IPS-18c (cell line): ENCODE measurements at regions not wholly inside any gene's neighbourhood (a gene's known extent, or its start where the extent isn't known, plus 50 kb on each side); places are given as distances from the start of the nearest gene placed in this dataset.
"Not testable (repeated sequence)": the region's sequence is repeated elsewhere in the genome, so short reads cannot be mapped to it uniquely, and the experiment has no call there.

Experiments
- H3K4me3 ChIP-seq: 2 replicates; pipeline ENCODE4 v1.7.0; 2013; ENCODE audit warnings: low read depth, mild to moderate bottlenecking, low read length, moderate library complexity; ENCODE audit not compliant: insufficient read depth
- H3K9me3 ChIP-seq: one replicate; pipeline ENCODE4 v1.6.1; 2013; ENCODE audit warnings: mild to moderate bottlenecking, low read length, moderate library complexity; ENCODE audit not compliant: control insufficient read depth, insufficient read depth

DNA sequence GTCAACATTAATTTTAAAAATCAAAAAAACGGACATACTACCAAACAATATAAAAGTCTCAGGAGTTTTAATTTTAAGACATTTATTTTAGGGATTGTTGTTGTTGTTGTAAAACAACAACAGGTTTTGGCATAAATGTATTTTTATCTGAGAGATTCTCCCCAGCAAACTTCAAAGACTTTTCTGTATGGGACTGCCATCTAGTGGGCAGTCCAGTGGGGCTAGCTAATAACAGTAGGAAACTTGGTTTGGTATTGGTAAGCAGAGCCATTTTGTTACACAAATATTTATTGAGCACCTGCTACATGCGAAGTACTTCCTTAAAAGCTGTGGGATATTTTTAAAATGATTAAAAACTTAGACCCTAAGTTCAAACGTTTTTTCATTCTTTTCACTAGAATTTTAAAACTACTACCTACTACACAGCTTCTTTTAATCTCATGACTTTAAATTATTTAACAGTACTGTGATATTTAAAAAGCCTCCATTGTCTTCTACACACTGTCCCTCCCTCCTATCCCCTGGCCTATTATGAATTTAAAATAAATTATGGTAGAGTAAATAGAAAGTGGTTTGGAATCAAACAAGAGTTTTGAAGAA lies 1028.4 kb upstream of the INTU start:
- no peaks in the 10 kb centered on the region for H3K9me3 ChIP-seq
- H3K4me3 ChIP-seq: no peak overlapping the region

DNA sequence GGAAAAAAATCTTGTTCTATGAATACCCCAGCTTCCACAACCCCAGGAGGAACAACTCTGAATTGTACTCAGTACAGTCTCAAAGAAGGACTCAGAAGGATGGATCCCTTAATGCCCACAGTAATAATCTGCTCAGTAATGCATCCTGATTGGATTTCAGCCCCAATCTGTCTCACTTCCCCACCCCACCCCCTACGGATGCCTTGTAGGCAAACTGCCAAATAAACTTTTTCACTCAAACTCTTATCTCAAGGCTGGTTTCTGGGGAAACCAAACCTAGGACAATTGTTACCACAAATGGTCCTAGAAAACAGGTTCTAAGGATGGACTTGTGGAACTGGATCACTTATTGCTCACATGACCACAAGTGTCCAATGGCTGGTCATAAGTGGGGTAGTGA lies 1021.8 kb upstream of the INTU start:
- no peak overlapping the region for H3K4me3 ChIP-seq
- H3K9me3 ChIP-seq: no peaks in the 10 kb centered on the region

DNA sequence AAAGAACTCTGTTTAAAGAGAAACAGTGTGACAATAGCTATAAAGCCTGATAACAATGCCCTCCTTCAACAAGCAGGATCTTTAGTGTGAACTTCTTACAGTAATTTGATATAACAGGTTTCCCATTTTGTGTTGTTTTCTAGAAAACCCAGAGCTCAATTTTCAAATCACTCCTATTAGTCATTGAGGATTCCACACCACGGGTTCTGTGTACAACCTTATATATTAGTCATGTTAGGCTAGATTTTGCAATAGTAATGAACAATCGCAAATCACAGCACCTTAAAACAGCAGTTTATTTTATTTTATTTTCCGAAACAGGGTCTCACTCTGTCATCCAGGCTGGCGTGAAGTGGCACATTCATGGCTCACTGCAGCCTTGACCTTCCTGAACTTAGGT lies 1020.9 kb upstream of the INTU start:
- Histone ChIP-seq H3K9me3 (no peaks in the 10 kb centered on the region), H3K4me3 (no peak overlapping the region)

DNA sequence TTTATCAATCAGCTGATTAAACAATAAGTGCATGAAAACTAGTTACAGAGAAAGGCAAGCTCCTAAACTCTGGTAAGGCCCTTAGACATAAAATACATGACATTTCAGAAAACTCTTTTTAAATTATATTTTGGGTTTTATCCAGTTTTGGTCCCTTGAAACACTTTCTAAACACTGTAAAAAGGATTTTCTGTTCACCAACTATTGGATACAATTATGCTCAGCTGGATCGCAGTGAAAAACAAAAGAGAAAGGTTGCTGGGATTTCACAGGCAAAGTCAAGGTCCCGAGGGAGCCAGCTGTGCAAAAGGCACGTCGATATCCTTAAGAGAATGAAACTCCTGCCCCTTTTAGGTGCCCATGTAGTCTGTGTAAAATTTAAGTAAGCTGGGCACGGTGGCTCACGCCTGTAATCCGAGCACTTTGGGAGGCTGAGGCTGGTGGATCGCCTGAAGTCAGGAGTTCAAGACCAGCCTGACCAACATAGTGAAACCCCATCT lies 1018.4 kb upstream of the INTU start:
- H3K9me3 ChIP-seq: no peaks in the 10 kb centered on the region
- H3K4me3 ChIP-seq: no peak overlapping the region

DNA sequence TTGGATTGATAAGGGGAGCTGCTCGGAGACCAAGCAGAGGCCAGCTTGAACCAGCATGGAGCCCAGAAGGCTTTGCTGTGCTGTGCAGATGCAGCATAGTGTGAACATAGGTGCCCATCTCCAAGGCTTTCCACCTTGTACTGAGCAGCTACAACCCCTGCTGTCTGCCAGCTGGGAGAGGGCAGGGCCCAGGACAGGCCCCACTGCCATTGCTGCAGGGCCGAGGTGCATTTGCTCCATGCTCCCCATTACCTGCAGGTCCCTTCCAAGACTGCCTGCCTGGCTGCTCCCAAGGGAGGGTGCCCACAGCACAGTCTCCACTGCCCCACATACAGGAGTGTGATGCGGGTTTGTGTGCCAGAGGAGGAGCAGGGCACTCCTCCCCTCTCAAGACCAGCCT lies 1016.0 kb upstream of the INTU start:
- Histone ChIP-seq H3K9me3 (no peaks in the 10 kb centered on the region), H3K4me3 (no peak overlapping the region)

DNA sequence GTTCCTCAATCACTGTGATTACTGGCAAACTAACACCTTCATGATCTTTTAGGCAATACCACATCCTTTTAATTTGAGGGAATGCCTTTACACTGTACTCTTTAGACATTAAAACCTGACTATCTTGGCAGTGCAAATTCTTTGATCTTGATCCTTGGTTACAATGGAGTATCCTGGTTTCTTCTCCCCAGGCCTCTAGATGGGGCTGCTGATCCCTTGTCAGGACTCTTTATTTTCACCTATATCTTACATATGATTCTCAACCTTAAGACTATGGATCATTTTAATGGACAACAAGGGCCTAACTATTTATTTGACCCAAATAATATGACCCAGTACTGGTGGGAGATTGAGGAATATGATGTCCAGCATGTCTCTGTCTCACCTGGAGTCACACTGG lies 1005.5 kb upstream of the INTU start:
- no peaks in the 10 kb centered on the region for H3K9me3 ChIP-seq
- H3K4me3 ChIP-seq: no peak overlapping the region

DNA sequence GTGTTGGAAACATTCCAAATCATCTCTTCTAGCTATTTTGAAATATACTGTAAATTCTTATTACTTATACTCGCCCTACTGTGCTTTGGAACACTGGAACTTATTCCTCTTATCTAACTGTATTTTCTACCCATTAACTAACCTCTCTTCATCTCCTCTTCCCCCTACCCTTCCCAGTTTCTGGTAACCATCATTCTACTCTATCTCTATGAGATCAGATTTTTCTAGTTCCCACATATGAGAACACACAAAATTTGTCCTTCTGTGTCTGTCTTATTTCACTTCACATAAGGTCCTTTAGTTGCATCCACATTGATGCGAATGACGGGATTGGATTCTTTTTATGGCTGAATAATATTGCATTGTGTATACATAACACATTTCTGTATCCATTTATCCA lies 1003.8 kb upstream of the INTU start:
- H3K4me3 ChIP-seq: no peak overlapping the region
- no peaks in the 10 kb centered on the region for H3K9me3 ChIP-seq

DNA sequence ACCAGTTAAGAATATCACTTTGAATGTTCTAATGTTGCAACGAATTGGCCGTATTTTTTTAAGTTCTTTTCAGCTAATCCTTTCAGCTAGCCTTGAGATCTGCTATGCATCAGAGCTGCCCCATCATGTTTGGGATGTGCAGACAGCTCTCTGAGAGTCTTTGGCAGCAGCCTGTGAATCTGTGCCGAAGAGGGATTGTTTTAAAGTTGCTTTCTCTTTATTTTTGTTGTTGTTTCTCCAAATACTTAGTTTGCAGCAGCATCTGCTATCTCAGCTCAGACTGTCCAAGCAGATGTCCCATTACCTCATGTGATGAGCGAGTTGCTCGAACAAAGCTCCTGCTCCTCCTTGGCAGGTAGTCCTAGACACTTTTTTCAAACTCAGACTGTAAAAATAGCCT lies 1002.5 kb upstream of the INTU start:
- H3K4me3 ChIP-seq: no peak overlapping the region
- H3K9me3 ChIP-seq: no peaks in the 10 kb centered on the region

DNA sequence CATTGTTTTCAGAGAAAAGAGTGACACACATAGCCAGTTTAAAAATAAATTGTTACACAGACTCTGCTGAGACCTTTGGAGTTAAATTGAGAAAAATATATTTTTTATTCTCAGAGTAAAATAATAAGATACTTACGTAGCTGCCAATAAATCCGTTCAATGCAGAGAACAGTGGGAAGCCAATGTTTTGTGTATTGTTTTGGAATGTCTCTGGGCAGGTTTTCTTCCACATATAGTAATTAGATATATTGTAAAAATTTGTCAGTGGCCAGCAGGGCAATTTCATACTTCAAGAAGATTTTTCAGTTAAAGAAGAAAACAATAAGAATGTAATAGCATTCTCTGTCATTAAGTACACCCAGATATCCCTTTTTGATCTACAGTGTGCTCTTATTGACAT lies 999.5 kb upstream of the INTU start:
- no peak overlapping the region for H3K4me3 ChIP-seq
- H3K9me3 ChIP-seq: no peaks in the 10 kb centered on the region

DNA sequence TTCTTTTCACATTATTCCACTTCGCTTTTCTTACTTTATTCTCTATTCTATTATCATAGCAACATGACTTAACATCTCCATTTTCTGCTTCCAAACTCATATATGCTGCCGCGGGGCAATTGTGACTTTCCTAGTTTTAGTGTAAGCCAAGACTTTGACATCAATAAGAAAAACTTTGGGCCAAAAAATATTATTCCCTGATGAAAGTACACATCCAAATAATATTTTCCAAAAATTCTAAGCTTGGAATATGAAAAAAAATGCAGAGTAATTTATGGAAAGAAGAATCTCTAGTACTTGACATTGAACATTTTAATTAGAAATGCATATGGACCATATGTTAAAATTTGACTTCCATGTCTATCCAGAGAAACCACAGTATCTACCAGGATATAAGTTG lies 995.1 kb upstream of the INTU start:
- no peaks in the 10 kb centered on the region for H3K9me3 ChIP-seq
- no peak overlapping the region for H3K4me3 ChIP-seq

DNA sequence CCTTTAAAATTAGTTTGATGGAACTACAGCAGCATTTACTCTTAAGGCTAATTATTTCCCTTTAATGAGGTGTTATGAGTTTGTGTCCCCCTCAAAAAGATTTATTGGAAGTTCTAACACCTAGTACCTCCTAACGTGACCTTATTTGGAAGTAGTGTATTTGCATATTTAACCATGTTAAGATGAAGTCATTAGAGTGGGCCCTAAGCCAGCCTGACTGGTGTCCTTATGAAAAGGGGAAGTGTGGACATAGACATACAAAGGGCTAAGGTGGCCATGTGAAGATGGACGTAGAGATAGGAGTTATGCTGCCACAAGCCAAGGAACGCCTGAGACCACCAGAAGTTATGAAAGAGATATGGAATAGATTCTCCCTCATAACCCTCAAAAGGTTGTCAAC lies 985.4 kb upstream of the INTU start:
- no peaks in the 10 kb centered on the region for H3K9me3 ChIP-seq
- H3K4me3 ChIP-seq: no peak overlapping the region

DNA sequence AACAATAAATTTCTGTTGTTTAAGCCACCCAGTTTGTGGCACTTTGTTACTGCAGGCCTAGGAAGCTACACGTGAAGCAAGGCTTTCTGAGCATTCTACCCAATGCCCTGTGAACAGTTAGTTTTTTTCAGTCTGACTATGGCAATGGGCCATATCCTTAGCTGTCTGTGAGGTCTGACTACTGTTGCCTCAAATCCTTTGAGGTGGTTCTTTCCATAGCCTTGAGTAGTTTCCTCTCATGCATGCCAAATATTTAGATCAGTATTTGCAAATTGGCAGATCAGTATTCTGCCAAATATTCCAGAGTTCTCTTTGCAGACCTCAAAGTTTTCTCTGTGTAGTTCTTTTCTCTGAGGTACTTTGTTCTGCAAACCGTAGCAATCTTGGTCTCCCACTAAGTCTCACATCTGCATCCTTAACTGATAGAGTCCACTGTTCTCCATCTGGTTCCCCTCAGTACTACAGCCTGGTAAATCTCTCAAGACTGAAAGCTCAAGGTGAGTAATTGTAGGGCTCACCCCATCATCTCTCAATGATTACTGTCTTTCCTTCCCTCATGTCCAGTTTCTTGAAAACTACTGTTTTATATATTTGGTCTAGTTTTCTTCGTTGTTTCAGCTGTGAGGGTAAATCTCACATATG lies 984.9 kb upstream of the INTU start:
- no peak overlapping the region for H3K4me3 ChIP-seq
- no peaks in the 10 kb centered on the region for H3K9me3 ChIP-seq

DNA sequence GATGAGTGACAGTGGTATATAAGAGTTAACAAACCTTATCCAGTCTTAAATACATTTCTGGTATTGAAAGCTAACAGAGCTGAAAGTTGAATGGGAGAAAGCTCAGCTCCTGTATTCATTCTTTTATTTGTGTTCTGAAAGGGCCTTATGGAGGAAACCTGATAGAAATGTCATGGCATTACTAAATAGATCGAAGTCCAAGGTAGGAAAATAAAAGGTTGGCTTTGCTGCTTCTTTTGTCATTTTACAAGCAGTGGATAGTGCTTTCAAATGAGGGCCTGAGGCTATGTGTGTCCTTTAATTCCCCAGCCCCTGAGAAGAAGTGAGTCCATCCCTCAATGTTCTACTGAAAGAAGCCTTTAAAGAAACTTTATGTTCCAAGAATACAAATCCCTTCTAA lies 974.3 kb upstream of the INTU start:
- H3K4me3 ChIP-seq: no peak overlapping the region
- H3K9me3 ChIP-seq: no peaks in the 10 kb centered on the region

DNA sequence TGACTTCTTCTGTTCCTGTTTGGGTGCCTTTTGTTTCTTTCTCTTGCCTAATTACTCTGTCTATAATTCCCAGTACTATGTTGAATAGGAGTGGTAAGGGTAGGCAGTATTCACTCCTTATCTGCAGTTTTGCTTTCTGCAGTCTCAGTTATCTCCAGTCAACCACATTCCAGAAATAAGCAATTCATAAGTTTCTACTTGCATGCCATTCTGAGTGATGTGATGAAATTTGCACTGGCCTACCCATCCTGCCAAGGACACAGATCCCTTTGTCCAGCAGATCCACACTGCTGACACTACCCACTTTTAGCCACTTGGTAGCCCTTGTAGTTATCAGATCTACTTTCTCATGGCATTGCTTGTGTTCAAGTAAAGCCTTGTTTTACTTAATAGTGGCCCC lies 971.6 kb upstream of the INTU start:
- H3K9me3 ChIP-seq: no peaks in the 10 kb centered on the region

DNA sequence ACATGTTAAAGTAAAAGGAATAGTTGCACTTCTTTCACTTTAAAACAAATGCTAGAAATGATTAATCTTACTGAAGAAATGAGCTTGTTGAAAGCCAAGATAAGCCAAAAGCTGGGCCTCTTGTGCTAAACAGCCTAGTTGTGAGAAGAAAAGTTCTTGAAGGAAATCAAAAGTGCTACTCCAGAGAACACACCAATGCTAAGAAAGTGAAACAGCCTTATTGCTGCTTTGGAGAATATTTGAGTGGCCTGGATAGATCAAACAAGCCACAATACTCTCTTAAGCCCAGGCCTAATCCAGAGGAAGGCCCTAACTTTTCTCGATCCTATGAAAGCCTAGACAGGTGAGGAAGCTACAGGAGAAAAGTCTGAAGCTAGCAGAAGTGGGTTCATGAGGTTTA lies 967.9 kb upstream of the INTU start:
- Histone ChIP-seq H3K9me3 (peaks cover 1% of the 10 kb centered on the region), H3K4me3 (no peak overlapping the region)

More for the DNA sequence above, 971.6 kb upstream of the INTU start:
- H3K4me3 ChIP-seq: no peak overlapping the region

DNA sequence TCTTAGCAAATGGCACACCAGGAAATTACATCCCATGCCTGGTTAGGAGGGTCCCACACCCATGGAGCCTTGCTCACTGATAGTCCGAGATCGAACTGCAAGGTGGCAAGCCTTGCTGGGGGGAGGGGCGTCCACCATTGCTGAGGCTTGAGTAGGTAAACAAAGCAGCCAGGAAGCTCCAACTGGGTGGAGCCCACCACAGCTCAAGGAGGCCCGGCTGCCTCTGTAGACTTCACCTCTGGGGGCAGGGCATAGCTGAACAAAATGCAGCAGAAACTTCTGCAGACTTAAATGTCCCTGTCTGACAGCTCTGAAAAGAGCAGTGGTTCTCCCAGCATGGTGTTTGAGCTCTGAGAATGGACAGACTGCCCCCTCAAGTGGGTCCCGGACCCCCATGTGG lies 962.7 kb upstream of the INTU start:
- H3K9me3 ChIP-seq, H3K4me3 ChIP-seq: not testable (repeated sequence)

DNA sequence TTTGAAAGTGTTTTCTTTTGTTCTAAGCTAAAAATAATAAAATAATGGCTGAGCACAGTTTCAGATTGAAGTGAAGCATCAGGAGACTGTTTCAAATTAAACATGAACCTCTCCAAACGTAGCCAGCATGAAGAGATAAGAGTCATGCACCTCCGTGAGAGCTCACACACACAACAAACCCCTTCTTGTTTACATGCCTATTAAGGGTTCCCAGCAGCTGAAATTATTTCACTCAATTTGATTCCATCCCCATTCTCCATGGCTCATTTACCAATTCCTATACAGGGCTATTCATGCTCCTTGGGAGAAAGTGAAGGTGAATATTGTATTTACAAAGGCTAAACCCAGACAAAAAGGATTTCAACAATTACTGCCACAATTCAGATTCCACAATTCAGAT lies 954.1 kb upstream of the INTU start:
- H3K4me3 ChIP-seq: no peak overlapping the region
- H3K9me3 ChIP-seq: no peaks in the 10 kb centered on the region

DNA sequence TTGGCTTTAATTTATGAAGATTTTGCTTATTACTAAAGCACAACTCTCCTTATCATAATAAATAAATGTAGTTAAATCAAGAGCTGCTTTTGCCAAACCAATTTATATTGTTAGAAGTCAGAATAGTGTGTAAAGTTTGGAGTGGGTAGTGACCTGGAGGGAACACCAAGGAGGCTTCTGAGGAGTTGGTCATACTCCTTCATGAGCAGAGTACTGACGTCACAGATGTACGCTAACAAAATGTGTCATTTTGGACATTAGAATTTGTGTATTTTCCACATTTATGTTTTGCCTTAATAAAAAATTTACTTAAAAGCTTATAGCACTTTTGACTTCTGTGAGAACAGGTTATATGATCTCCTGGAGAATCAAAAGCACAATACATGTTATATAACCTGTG lies 953.5 kb upstream of the INTU start:
- H3K4me3 ChIP-seq: no peak overlapping the region

DNA sequence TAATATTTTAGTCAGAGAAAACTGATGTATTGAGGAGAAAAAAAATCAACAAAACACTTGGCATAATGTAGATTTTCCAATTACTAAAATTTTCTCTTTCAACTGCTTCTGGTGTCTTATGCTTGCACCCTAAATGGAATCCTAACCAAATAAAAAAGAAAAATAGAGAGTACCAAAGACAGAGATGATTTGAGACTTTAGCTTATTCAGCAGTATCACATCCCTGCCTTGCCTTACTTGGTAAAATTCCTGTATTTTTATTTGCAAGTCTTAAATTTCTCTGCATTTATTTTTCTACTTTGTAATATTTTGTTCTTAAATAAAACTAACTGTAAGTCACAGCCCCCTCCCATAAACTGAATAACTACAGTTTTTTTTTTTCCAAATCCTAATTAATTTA lies 950.5 kb upstream of the INTU start:
- Histone ChIP-seq H3K4me3 (no peak overlapping the region), H3K9me3 (no peaks in the 10 kb centered on the region)

More for the DNA sequence above, 953.5 kb upstream of the INTU start:
- H3K9me3 ChIP-seq: no peaks in the 10 kb centered on the region
